HepG2 (cell line): ENCODE measurements at regions not wholly inside any gene's neighbourhood (a gene's known extent, or its start where the extent isn't known, plus 50 kb on each side); places are given as distances from the start of the nearest gene placed in this dataset.

ENCODE experiments used
- CBX5 ChIP-seq: sonication (generic); formaldehyde crosslinking; IDR thresholded peaks from 2 replicates; pipeline ENCODE4 v1.4.0; 2020; ENCODE audit warnings: missing genetic modification reagents, borderline replicate concordance
- FOSL1 ChIP-seq: sonication (generic); formaldehyde crosslinking; IDR thresholded peaks from 2 replicates; pipeline ENCODE4 v1.9.0; 2021; ENCODE audit warnings: missing genetic modification reagents, borderline replicate concordance
- FOXK1 ChIP-seq: sonication (generic); formaldehyde crosslinking; IDR thresholded peaks from 2 replicates; pipeline ENCODE4 v1.4.0; 2020; ENCODE audit warnings: low read depth, missing genetic modification reagents, borderline replicate concordance
- JUNB ChIP-seq: sonication (generic); formaldehyde crosslinking; IDR thresholded peaks from 2 replicates; pipeline ENCODE4 v1.8.0; 2022; ENCODE audit warnings: missing genetic modification reagents, mild to moderate bottlenecking, borderline replicate concordance
- YEATS2 ChIP-seq: sonication (generic); formaldehyde crosslinking; IDR thresholded peaks from 2 replicates; pipeline ENCODE4 v1.4.0; 2020; ENCODE audit warnings: missing genetic modification reagents, borderline replicate concordance
- ZNF224 ChIP-seq: sonication (generic); formaldehyde crosslinking; IDR thresholded peaks from 2 replicates; pipeline ENCODE4 v1.5.0; 2020; ENCODE audit warnings: mild to moderate bottlenecking, missing genetic modification reagents
- ZNF562 ChIP-seq: sonication (generic); formaldehyde crosslinking; IDR thresholded peaks from 2 replicates; pipeline ENCODE4 v1.8.0; 2022; ENCODE audit warnings: missing genetic modification reagents, borderline replicate concordance
- ZNF569 ChIP-seq: sonication (generic); formaldehyde crosslinking; IDR thresholded peaks from 2 replicates; pipeline ENCODE4 v1.5.0; 2020; ENCODE audit warnings: mild to moderate bottlenecking, missing genetic modification reagents, moderate library complexity, borderline replicate concordance
- ZNF83 ChIP-seq: sonication (generic); formaldehyde crosslinking; IDR thresholded peaks from 2 replicates; pipeline ENCODE4 v1.4.0; 2020; ENCODE audit warnings: missing genetic modification reagents, mild to moderate bottlenecking, borderline replicate concordance
- TF ChIP-seq, protein P1 (sequence below), 2 experiments: IDR thresholded peaks; 2 replicates each; pipeline ENCODE4 v1.6.1; 2011 to 2012; ENCODE audit warnings: low read length in 2 of 2, borderline replicate concordance in 1 of 2, low read depth in 1 of 2, mild to moderate bottlenecking in 1 of 2, moderate library complexity in 1 of 2
- TF ChIP-seq, protein P2 (sequence below): sonication (generic); formaldehyde crosslinking; IDR thresholded peaks from 2 replicates; pipeline ENCODE4 v1.8.1; 2023; ENCODE audit warnings: mild to moderate bottlenecking, moderate library complexity, missing genetic modification reagents
- TF ChIP-seq, protein P3 (sequence below): IDR thresholded peaks from 2 replicates; pipeline ENCODE4 v1.6.1; 2018; ENCODE audit warnings: missing genetic modification reagents
- TF ChIP-seq, protein P4 (sequence below): sonication (generic); formaldehyde crosslinking; IDR thresholded peaks from 2 replicates; pipeline ENCODE4 v1.5.0; 2020; ENCODE audit warnings: mild to moderate bottlenecking, low read depth, missing genetic modification reagents, borderline replicate concordance
- TF ChIP-seq, protein P5 (sequence below): IDR thresholded peaks from 2 replicates; pipeline ENCODE4 v1.6.1; 2016; ENCODE audit warnings: missing genetic modification reagents, missing compliant biosample characterization
- TF ChIP-seq, protein P6 (sequence below): sonication (generic); formaldehyde crosslinking; IDR thresholded peaks from 2 replicates; pipeline ENCODE4 v1.5.1; 2020; ENCODE audit warnings: mild to moderate bottlenecking, missing genetic modification reagents, moderate library complexity

DNA sequence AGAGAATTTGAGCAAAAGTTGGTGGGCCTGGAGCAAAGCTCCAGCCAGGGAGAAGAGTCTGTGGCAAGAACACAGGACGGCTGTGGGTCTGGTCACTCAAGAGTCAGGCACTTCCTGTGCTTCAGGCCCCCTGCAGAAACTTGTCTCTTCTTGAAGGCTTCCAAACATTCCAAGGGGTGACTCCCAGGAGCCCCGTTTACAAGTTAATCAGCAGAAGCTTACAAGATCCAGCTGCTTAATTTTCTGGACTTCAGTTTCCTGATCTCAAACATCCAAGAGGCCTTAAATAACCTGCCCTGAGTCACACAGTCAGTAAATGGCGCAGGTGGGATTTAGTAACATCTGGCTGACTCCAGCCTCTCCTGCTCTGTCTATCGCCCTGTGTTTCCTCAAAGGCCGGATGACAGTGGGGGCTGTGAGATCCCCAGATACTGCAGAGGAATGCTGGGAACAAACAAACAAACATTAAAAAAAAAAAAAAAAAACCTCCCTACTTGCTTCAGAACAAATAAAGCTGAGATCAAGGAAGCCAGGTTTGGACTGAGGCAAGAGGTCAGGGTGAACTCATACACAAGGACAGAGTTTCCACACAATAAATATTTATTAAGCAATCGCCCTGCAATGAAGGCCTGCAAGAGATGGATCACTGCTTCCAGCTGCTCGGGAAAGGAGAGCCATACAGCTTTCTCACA lies 175.4 kb upstream of the RFC3 start (continued):
- TF ChIP-seq ZNF224 (CRISPR knock-in tag) (no peak), ZNF83 (CRISPR knock-in tag) (no peak), YEATS2 (CRISPR knock-in tag) (no peak), JUNB (CRISPR knock-in tag) (peak; percentile 48; the same call in 1 of the 2 replicates), ZNF569 (CRISPR knock-in tag) (no peak), CBX5 (CRISPR knock-in tag) (peak; percentile 79; the same call in 1 of the 2 replicates), ZNF562 (no peak), FOXK1 (CRISPR knock-in tag) (peak; percentile 91; the same call in 1 of the 2 replicates), FOSL1 (peak; percentile 47; the same call in 1 of the 2 replicates)
- TF ChIP-seq, protein P1, sequence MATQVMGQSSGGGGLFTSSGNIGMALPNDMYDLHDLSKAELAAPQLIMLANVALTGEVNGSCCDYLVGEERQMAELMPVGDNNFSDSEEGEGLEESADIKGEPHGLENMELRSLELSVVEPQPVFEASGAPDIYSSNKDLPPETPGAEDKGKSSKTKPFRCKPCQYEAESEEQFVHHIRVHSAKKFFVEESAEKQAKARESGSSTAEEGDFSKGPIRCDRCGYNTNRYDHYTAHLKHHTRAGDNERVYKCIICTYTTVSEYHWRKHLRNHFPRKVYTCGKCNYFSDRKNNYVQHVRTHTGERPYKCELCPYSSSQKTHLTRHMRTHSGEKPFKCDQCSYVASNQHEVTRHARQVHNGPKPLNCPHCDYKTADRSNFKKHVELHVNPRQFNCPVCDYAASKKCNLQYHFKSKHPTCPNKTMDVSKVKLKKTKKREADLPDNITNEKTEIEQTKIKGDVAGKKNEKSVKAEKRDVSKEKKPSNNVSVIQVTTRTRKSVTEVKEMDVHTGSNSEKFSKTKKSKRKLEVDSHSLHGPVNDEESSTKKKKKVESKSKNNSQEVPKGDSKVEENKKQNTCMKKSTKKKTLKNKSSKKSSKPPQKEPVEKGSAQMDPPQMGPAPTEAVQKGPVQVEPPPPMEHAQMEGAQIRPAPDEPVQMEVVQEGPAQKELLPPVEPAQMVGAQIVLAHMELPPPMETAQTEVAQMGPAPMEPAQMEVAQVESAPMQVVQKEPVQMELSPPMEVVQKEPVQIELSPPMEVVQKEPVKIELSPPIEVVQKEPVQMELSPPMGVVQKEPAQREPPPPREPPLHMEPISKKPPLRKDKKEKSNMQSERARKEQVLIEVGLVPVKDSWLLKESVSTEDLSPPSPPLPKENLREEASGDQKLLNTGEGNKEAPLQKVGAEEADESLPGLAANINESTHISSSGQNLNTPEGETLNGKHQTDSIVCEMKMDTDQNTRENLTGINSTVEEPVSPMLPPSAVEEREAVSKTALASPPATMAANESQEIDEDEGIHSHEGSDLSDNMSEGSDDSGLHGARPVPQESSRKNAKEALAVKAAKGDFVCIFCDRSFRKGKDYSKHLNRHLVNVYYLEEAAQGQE (IDR thresholded peaks at IDR 0.05; ENCODE audit: borderline replicate concordance in 1 of 2, low read depth in 1 of 2, low read length in 2 of 2), result peak in 1 of 2 experiments; percentile 59; a peak in 1 of 4 replicates
- TF ChIP-seq, protein P2, sequence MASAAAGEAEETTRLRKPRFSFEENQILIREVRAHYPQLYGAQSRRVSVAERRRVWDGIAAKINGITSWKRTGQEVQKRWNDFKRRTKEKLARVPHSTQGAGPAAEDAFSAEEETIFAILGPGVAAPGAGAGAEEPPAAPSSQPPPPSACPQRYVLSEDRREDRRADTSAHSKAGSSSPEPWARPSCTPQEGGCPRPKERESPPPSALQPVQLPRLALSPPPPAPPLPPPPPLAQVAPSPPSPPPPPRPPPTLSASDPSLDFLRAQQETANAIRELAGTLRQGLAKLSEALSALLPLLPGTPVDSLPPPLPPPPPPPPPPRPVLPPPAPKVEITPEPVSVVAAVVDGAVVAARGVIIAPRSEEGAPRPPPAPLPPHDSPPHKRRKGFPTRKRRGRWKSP (CRISPR knock-in tag), result peak; percentile 62; the same call in 1 of the 2 replicates
- TF ChIP-seq, protein P3, sequence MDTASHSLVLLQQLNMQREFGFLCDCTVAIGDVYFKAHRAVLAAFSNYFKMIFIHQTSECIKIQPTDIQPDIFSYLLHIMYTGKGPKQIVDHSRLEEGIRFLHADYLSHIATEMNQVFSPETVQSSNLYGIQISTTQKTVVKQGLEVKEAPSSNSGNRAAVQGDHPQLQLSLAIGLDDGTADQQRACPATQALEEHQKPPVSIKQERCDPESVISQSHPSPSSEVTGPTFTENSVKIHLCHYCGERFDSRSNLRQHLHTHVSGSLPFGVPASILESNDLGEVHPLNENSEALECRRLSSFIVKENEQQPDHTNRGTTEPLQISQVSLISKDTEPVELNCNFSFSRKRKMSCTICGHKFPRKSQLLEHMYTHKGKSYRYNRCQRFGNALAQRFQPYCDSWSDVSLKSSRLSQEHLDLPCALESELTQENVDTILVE (CRISPR knock-in tag), result peak; percentile 86
- TF ChIP-seq, protein P4, sequence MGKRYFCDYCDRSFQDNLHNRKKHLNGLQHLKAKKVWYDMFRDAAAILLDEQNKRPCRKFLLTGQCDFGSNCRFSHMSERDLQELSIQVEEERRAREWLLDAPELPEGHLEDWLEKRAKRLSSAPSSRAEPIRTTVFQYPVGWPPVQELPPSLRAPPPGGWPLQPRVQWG, result no peak
- TF ChIP-seq, protein P5, sequence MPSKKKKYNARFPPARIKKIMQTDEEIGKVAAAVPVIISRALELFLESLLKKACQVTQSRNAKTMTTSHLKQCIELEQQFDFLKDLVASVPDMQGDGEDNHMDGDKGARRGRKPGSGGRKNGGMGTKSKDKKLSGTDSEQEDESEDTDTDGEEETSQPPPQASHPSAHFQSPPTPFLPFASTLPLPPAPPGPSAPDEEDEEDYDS (CRISPR knock-in tag), result peak; percentile 52
- TF ChIP-seq, protein P6, sequence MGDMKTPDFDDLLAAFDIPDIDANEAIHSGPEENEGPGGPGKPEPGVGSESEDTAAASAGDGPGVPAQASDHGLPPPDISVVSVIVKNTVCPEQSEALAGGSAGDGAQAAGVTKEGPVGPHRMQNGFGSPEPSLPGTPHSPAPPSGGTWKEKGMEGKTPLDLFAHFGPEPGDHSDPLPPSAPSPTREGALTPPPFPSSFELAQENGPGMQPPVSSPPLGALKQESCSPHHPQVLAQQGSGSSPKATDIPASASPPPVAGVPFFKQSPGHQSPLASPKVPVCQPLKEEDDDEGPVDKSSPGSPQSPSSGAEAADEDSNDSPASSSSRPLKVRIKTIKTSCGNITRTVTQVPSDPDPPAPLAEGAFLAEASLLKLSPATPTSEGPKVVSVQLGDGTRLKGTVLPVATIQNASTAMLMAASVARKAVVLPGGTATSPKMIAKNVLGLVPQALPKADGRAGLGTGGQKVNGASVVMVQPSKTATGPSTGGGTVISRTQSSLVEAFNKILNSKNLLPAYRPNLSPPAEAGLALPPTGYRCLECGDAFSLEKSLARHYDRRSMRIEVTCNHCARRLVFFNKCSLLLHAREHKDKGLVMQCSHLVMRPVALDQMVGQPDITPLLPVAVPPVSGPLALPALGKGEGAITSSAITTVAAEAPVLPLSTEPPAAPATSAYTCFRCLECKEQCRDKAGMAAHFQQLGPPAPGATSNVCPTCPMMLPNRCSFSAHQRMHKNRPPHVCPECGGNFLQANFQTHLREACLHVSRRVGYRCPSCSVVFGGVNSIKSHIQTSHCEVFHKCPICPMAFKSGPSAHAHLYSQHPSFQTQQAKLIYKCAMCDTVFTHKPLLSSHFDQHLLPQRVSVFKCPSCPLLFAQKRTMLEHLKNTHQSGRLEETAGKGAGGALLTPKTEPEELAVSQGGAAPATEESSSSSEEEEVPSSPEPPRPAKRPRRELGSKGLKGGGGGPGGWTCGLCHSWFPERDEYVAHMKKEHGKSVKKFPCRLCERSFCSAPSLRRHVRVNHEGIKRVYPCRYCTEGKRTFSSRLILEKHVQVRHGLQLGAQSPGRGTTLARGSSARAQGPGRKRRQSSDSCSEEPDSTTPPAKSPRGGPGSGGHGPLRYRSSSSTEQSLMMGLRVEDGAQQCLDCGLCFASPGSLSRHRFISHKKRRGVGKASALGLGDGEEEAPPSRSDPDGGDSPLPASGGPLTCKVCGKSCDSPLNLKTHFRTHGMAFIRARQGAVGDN (CRISPR knock-in tag), result no peak; the same call in 1 of the 2 replicates
